Adrenal gland (tissue), 9 donors: ENCODE measurements at regions not wholly inside any gene's neighbourhood (a gene's known extent, or its start where the extent isn't known, plus 50 kb on each side); places are given as distances from the start of the nearest gene placed in this dataset.

Source experiments
- DNase-seq, 7 donors: peaks; one replicate each; pipeline ENCODE4 v3.0.0-alpha.2; 2019 to 2020
- H3K27ac ChIP-seq, 5 donors: fragments of 200-600 bp; sonication (generic) in 4 of 5; 1 replicate in 3 of 5; 2 replicates in 2 of 5; pipeline versions ENCODE4 v1.5.1 to v1.8.0; 2016 to 2020; ENCODE audit warnings: mild to moderate bottlenecking in 1 of 5
- H3K27me3 ChIP-seq: fragments of 200-600 bp; 2 replicates; pipeline ENCODE4 v1.8.0; 2021
- H3K36me3 ChIP-seq, 2 donors: fragments of 200-600 bp; replicated peaks in 1 of 2; 1 replicate in 1 of 2; 2 replicates in 1 of 2; pipeline versions ENCODE4 v1.5.1 to v1.8.0; 2018 to 2022
- H3K4me1 ChIP-seq, 2 donors: fragments of 200-600 bp; replicated peaks in 1 of 2; 1 replicate in 1 of 2; 2 replicates in 1 of 2; pipeline versions ENCODE4 v1.5.1 to v1.8.0; 2018 to 2021
- H3K4me3 ChIP-seq, 4 donors: fragments of 200-600 bp; sonication (generic) in 3 of 4; one replicate each; pipeline ENCODE4 v1.5.1; 2016 to 2018
- H3K9me3 ChIP-seq, 3 donors: fragments of 200-600 bp; sonication (generic) in 1 of 3; replicated peaks in 1 of 3; 1 replicate in 2 of 3; 2 replicates in 1 of 3; pipeline versions ENCODE4 v1.5.1 to v1.8.0; 2016 to 2021
- CTCF ChIP-seq, 6 experiments: fragments of 450-650 bp in 4 of 6; fragments of 200-600 bp in 2 of 6; sonication (generic) in 1 of 6; IDR thresholded peaks; 1 replicate in 5 of 6; 2 replicates in 1 of 6; pipeline versions ENCODE4 v1.5.1 to v1.8.0; 2016 to 2021; ENCODE audit warnings: antibody characterized with exemption in 6 of 6, mild to moderate bottlenecking in 2 of 6, moderate library complexity in 1 of 6
- POLR2A ChIP-seq, 2 donors: fragments of 450-650 bp; IDR thresholded peaks; one replicate each; pipeline ENCODE4 v1.6.1; 2017; ENCODE audit warnings: antibody characterized with exemption in 2 of 2, mild to moderate bottlenecking in 2 of 2, moderate library complexity in 1 of 2
- WGBS, 4 donors: extraction: QIAGEN DNeasy Blood & Tissue Kit in 2 of 4; methylation state at CpG; one replicate each; pipeline versions ENCODE4 v1.1.5 to v1.1.7; 2013 to 2017; 5-methylcytosine and 5-hydroxymethylcytosine counted together
- intact Hi-C, 2 donors: fragments of 100-400 bp; cut with DNase I; formaldehyde crosslinking; loops; one replicate each; pipeline versions ENCODE4 v1.14.1 to v1.15.0; 2022 to 2023
- donor health status: healthy with polysubstance abuse.
- donor health status: Bipolar disorder and iron deficiency.
- donor health status: DM: yes; HTN: yes; CAD: no.
- donor health status: DM: no; HTN: no; CAD: no.
- donor health status: DM: no; HTN: no; CAD: no.

GRCh38 chr4:106585915-106586349 is 217.4 kb upstream of the GIMD1 start:
- Histone ChIP-seq H3K9me3 (no peaks in the 10 kb centered on the region), H3K4me1 (no peaks in the 10 kb centered on the region), H3K36me3 (no peaks in the 10 kb centered on the region), H3K27ac (no peak overlapping the region), H3K4me3 (no peak overlapping the region), H3K27me3 (no peaks in the 10 kb centered on the region)
- intact Hi-C loops: no loop called here
- no peak for TF ChIP-seq POLR2A (IDR thresholded peaks at IDR 0.05)
- 21 to 34% (median 28%) methylated on average over 1 of the region's 1 CpG for WGBS, 4 donors
- no peak for DNase-seq

- Histone ChIP-seq H3K36me3 (no peaks in the 10 kb centered on the region), H3K27ac (no peak overlapping the region), H3K4me3 (no peak overlapping the region), H3K4me1 (no peaks in the 10 kb centered on the region), H3K27me3 (no peaks in the 10 kb centered on the region), H3K9me3 (no peaks in the 10 kb centered on the region)
- intact Hi-C loops: no loop called here
- DNase-seq: no peak
- TF ChIP-seq POLR2A (IDR thresholded peaks at IDR 0.05) (no peak), CTCF (IDR thresholded peaks at IDR 0.05) (no peak)
Observed at GRCh38 chr4:106584337-106584989, 215.9 kb upstream of the GIMD1 start.

GRCh38 chr4:106583567-106583966 is 215.0 kb upstream of the GIMD1 start:
- DNase-seq: no peak

GRCh38 chr4:106583108-106583507 is 214.5 kb upstream of the GIMD1 start:
- Histone ChIP-seq H3K27me3 (no peaks in the 10 kb centered on the region), H3K4me1 (no peaks in the 10 kb centered on the region), H3K4me3 (no peak overlapping the region), H3K27ac (no peak overlapping the region), H3K36me3 (no peaks in the 10 kb centered on the region), H3K9me3 (no peaks in the 10 kb centered on the region)
- 54 to 75% (median 65%) methylated on average over 2 of the region's 2 CpGs for WGBS, 4 donors
- DNase-seq: no peak
- intact Hi-C loops: no loop called here
- no peak for TF ChIP-seq CTCF (IDR thresholded peaks at IDR 0.05)
- TF ChIP-seq POLR2A (IDR thresholded peaks at IDR 0.05): no peak

More at GRCh38 chr4:106583567-106583966, 215.0 kb upstream of the GIMD1 start:
- no peaks in the 10 kb centered on the region for H3K4me1 ChIP-seq
- no peak overlapping the region for H3K4me3 ChIP-seq
- no peak for TF ChIP-seq CTCF (IDR thresholded peaks at IDR 0.05)
- no peak for TF ChIP-seq POLR2A (IDR thresholded peaks at IDR 0.05)
- H3K27ac ChIP-seq: no peak overlapping the region
- no peaks in the 10 kb centered on the region for H3K36me3 ChIP-seq
- no peaks in the 10 kb centered on the region for H3K9me3 ChIP-seq
- 29 to 47% (median 39%) methylated on average over 2 of the region's 2 CpGs for WGBS, 4 donors
- no peaks in the 10 kb centered on the region for H3K27me3 ChIP-seq
- intact Hi-C loops: no loop called here

- H3K4me3 ChIP-seq: no peak overlapping the region
- TF ChIP-seq CTCF (IDR thresholded peaks at IDR 0.05) (no peak), POLR2A (IDR thresholded peaks at IDR 0.05) (no peak)
- intact Hi-C loops: no loop called here
- no peak overlapping the region for H3K27ac ChIP-seq
- H3K27me3 ChIP-seq: no peaks in the 10 kb centered on the region
- H3K4me1 ChIP-seq: no peaks in the 10 kb centered on the region
- DNase-seq: no peak
- H3K36me3 ChIP-seq: no peaks in the 10 kb centered on the region
- H3K9me3 ChIP-seq: no peaks in the 10 kb centered on the region
Observed at GRCh38 chr4:106582103-106582502, 213.5 kb upstream of the GIMD1 start.
